H54 (cell line): ENCODE measurements at regions not wholly inside any gene's neighbourhood (a gene's known extent, or its start where the extent isn't known, plus 50 kb on each side); places are given as distances from the start of the nearest gene placed in this dataset.
A peak's percentile ranks its signal among the peaks of the same experiment; 100 is the strongest.
"Not testable (repeated sequence)": the region's sequence is repeated elsewhere in the genome, so short reads cannot be mapped to it uniquely, and the experiment has no call there.

ENCODE experiments used
- DNase-seq: peaks from one replicate; pipeline ENCODE4 v3.0.0; 2011; ENCODE audit warnings: low spot score, mixed read lengths; ENCODE audit not compliant: insufficient read length
- FAIRE-seq: peaks from 3 replicates; lab custom pipeline; 2011; peaks lifted over from hg19 to GRCh38; lab: Jason Lieb, UNC
- POLR2A ChIP-seq: IDR thresholded peaks from 2 replicates; pipeline ENCODE4 v1.6.1; 2011; ENCODE audit warnings: low read depth, mild to moderate bottlenecking, low read length

DNA sequence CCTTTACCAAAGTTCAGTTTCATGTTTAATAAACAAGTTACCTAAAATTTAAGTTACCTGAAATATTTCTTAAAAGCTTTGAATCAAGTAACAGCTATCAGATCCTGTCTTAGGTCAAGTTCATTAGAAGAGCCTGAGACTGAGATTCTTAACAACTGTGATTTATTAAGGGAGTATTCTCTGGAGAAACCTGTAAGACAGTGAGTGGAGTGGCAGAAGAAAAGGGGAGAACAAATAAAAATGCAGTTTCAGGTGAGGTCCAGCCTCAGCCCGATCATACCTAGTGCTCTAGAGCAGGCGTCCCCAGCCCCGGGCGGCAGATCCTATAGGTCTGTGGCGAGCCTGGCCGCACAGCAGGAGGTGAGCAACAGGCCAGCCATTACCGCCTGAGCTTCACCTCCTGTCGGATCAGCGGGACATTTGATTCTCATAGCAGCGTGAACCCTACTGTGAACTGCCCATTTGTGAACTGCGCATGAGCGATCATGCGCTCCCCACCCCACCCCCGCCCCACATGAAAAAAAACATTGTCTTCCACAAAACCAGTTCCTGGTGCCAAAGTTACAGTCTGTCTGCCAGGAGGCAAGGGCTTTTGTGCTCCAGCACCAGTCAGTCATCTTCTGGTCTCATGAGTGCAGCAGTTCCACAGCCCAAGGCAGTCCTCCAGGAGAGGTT is 59.2 kb upstream of the ADGRB3 start:
- FAIRE-seq (peak; percentile 11), DNase-seq (no peak)
- TF ChIP-seq POLR2A: no peak

GRCh38 chr6:68572975-68573374 is 62.1 kb upstream of the ADGRB3 start:
- DNase-seq (no peak), FAIRE-seq (no peak)
- TF ChIP-seq POLR2A: no peak

- TF ChIP-seq POLR2A: no peak
- FAIRE-seq (peak; percentile 58), DNase-seq (peak; percentile 16)
These were observed 62.6 kb upstream of the ADGRB3 start for GRCh38 chr6:68572525-68572924.

DNA sequence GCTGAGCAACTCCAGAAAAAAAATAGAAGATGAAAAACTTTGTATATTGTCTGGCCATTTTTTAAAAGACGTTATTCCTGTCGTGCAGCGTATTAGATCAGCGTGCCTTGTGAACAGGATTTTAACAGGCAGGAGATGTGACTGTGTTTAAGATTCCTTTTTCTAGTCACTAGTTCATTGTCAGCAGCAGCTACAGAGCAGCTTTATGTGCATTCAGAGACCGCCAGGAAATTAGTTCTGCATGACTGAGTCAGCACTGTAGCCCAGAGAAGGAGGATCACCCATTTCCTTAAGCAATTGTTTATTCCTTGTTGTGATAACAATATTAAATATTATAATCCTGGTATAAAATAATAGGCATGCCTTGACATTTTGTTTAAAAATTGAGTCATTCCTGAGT is 75.4 kb upstream of the ADGRB3 start:
- no peak for DNase-seq
- peak; percentile 30 for FAIRE-seq
- TF ChIP-seq POLR2A: no peak

DNA sequence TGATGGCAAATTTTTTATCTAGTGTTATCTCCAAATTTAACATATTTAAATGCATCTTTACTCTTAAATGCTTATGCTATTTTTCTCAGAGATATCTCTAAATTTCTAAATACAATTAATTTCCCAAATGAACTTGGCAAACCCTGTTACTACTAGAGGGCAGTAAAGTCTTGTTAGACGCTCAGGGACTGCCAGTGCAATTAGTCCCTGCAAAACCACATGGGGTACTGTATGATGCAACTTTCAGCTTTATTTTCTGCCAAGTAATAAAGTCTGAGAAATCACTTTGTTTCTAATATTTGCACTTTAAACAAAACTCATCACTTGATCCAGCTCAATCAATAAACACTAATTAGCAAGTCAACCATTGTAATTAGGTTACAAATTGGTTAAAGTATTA is 76.0 kb upstream of the ADGRB3 start:
- FAIRE-seq: peak; percentile 61
- DNase-seq: no peak
- no peak for TF ChIP-seq POLR2A

DNA sequence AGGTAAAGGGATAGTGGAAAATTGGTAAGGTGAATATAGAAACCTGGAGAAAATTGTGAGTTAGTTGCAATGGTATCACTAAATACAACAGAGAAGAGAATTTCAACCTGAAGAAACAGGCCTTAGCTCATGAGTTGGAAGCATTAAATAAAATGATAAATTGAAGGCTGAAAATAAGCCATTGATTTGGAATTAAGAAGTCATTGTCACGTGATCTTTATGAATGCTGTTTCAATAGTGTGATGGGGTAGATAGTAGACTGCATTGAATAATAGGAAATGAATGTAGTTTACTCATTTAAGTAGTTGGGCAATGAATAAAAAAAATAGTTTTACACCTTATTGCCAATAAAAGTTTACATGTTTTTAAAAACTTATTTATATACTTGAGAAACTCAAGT is 88.5 kb upstream of the ADGRB3 start:
- DNase-seq (no peak), FAIRE-seq (no peak)
- TF ChIP-seq POLR2A: no peak

DNA sequence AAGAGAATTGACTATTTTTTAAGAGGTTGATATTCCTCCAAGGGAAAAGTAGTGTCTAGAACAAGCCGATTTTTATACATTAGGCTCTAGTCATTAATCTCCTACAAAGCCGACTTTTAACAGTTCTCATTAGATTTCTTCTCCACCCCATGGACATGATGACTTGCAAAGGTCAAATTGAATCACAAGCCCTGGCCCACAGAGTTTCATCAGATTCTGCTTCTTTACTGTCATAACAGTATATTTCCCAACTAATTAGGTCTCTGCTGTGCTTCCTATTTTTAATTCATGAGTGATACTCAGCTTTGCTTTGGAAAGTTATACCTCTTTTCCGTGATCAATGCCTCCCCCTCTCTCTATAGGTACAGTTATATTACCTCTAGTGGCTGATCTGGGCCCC is 90.6 kb upstream of the ADGRB3 start:
- FAIRE-seq (no peak), DNase-seq (no peak)
- TF ChIP-seq POLR2A: no peak

GRCh38 chr6:68533339-68533795 is 101.7 kb upstream of the ADGRB3 start:
- no peak for TF ChIP-seq POLR2A
- FAIRE-seq (no peak), DNase-seq (no peak)

- FAIRE-seq (no peak), DNase-seq (no peak)
- no peak for TF ChIP-seq POLR2A
These were observed 107.4 kb upstream of the ADGRB3 start for GRCh38 chr6:68527691-68528090.

- DNase-seq: no peak
- no peak for TF ChIP-seq POLR2A
- no peak for FAIRE-seq
These were observed 128.2 kb upstream of the ADGRB3 start for GRCh38 chr6:68506911-68507310.

DNA sequence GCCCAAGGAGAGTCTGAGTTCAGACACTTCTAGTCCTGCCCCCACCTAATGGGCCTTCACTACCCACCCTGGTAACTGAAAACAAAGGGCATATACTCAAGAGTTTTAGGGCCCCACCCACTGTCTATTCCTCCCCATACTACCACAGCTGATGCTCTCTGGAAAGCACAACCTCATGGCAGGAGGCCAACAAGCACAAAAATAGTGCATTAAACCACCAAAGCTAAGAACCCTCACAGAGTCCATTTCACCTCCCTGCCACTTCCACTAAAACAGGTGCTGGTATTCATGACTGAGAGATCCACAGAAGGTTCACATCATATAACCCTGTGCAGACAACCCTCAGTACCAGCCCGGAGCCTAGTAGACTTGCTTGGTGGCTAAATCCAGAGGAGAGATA is 132.1 kb upstream of the ADGRB3 start:
- TF ChIP-seq POLR2A: no peak
- no peak for FAIRE-seq
- no peak for DNase-seq

DNA sequence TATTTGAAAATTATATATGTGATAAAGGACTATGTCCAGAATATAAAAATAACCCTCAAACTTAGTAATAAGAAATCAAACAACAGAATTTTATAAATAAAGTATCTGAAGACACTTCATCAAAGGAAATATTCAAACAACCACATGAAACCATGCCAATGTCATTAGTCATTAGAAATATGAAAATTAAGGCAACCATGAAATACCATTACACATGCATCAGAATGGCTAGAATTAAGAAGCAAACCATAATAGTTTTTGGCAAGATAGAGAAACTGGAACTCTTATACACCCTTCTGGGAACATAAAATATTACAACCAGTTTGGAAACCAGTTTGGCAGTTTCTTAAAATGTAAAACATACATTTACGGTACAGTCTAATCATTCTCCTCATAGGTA is 137.2 kb upstream of the ADGRB3 start:
- no peak for FAIRE-seq
- no peak for DNase-seq
- TF ChIP-seq POLR2A: no peak

- DNase-seq, FAIRE-seq: not testable (repeated sequence)
These were observed 140.2 kb upstream of the ADGRB3 start for GRCh38 chr6:68494880-68495279.

DNA sequence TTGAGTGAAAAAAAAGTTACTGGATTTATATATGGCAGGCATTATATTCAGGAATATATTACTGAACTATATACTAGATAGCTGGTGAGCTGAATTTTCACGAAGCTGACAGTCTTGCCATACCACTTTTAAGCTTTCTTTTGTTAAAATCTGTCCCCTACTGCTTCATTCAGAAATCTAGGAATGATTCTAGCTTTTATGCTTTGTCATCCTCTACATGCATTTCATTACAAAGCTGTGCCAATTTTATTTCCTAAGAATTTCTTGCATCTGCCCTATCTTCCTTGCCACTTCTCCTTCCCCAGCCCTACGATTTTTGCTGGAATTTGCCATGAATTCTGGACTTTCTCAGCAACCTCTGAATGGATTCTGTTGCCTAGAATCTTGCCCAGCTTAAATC is 158.5 kb upstream of the ADGRB3 start:
- no peak for FAIRE-seq
- no peak for TF ChIP-seq POLR2A
- DNase-seq: no peak

- FAIRE-seq: no peak
- no peak for TF ChIP-seq POLR2A
- no peak for DNase-seq
These were observed 161.5 kb upstream of the ADGRB3 start for GRCh38 chr6:68473433-68474210.
